ENCODE measurements at regions not wholly inside any gene's neighbourhood (a gene's known extent, or its start where the extent isn't known, plus 50 kb on each side); places are given as distances from the start of the nearest gene placed in this dataset.

DNA sequence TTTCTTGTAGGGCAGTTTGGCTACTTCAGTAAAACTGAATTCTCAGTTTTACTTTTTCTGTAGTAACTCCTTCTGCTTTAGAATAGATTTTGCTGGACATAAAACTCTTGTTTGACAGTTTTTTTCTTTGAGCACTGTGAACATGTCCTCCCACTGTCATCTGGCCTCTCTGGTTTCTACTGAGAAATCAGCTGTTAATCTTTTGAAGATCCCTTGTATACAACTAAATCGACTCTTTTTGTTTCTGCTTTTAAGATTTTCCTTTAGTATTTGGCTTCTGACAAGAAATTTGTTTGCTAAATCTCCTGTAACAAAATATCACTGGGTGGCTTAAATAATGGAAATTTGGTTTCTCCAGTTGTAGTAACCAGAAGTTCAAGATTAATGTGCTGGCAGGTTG, 570.9 kb upstream of the RAB6C start:
- TF ChIP-seq POLR2AphosphoS5 (IDR thresholded peaks at IDR 0.05; ENCODE audit: low read depth, low read length) (no peak), EZH2phosphoT487 (IDR thresholded peaks at IDR 0.05; ENCODE audit: borderline replicate concordance, low read depth) (no peak), NRF1 (IDR thresholded peaks at IDR 0.05; ENCODE audit: low read depth, low read length) (no peak), NFIC (IDR thresholded peaks at IDR 0.05; ENCODE audit: borderline replicate concordance) (no peak)
- TF ChIP-seq, protein P1, sequence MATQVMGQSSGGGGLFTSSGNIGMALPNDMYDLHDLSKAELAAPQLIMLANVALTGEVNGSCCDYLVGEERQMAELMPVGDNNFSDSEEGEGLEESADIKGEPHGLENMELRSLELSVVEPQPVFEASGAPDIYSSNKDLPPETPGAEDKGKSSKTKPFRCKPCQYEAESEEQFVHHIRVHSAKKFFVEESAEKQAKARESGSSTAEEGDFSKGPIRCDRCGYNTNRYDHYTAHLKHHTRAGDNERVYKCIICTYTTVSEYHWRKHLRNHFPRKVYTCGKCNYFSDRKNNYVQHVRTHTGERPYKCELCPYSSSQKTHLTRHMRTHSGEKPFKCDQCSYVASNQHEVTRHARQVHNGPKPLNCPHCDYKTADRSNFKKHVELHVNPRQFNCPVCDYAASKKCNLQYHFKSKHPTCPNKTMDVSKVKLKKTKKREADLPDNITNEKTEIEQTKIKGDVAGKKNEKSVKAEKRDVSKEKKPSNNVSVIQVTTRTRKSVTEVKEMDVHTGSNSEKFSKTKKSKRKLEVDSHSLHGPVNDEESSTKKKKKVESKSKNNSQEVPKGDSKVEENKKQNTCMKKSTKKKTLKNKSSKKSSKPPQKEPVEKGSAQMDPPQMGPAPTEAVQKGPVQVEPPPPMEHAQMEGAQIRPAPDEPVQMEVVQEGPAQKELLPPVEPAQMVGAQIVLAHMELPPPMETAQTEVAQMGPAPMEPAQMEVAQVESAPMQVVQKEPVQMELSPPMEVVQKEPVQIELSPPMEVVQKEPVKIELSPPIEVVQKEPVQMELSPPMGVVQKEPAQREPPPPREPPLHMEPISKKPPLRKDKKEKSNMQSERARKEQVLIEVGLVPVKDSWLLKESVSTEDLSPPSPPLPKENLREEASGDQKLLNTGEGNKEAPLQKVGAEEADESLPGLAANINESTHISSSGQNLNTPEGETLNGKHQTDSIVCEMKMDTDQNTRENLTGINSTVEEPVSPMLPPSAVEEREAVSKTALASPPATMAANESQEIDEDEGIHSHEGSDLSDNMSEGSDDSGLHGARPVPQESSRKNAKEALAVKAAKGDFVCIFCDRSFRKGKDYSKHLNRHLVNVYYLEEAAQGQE (IDR thresholded peaks at IDR 0.05; ENCODE audit: low read depth, low read length): no peak
- TF ChIP-seq, protein P2, sequence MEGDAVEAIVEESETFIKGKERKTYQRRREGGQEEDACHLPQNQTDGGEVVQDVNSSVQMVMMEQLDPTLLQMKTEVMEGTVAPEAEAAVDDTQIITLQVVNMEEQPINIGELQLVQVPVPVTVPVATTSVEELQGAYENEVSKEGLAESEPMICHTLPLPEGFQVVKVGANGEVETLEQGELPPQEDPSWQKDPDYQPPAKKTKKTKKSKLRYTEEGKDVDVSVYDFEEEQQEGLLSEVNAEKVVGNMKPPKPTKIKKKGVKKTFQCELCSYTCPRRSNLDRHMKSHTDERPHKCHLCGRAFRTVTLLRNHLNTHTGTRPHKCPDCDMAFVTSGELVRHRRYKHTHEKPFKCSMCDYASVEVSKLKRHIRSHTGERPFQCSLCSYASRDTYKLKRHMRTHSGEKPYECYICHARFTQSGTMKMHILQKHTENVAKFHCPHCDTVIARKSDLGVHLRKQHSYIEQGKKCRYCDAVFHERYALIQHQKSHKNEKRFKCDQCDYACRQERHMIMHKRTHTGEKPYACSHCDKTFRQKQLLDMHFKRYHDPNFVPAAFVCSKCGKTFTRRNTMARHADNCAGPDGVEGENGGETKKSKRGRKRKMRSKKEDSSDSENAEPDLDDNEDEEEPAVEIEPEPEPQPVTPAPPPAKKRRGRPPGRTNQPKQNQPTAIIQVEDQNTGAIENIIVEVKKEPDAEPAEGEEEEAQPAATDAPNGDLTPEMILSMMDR (IDR thresholded peaks at IDR 0.05): no peak

Measured in SK-N-SH (cell line).